ENCODE measurements at regions not wholly inside any gene's neighbourhood (a gene's known extent, or its start where the extent isn't known, plus 50 kb on each side); places are given as distances from the start of the nearest gene placed in this dataset.

DNA sequence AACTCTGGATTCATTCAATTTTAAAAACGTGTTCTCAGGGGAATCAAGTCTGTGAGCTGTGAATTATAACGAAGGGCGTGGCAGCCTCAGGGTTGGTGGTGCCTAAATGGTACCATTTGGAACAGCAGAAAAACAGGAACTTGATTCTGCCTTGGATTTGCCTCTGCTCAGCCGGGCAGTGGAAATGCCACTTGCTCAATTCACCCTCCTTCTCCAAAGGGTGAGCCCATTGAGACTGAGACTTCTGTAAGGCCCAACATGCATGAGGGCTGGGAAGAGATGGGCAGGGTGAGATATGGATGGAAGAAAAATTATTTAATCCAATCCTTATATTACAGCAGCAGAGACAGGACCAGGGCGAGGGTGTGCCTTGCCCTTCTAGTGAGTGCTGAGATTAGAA is 107.1 kb upstream of the HABP2 start:
- Histone ChIP-seq H3K4me1 (peaks cover 0 to 17% (median 7%) of the 10 kb centered on the region in 4 donors), H3K36me3 (no peaks in the 10 kb centered on the region), H3K4me3 (no peak overlapping the region), H3K27me3 (no peaks in the 10 kb centered on the region), H3K27ac (no peak overlapping the region), H3K9me3 (no peaks in the 10 kb centered on the region)
- intact Hi-C loops (cut with DNase I) = no loop called here
- TF ChIP-seq, protein P1, sequence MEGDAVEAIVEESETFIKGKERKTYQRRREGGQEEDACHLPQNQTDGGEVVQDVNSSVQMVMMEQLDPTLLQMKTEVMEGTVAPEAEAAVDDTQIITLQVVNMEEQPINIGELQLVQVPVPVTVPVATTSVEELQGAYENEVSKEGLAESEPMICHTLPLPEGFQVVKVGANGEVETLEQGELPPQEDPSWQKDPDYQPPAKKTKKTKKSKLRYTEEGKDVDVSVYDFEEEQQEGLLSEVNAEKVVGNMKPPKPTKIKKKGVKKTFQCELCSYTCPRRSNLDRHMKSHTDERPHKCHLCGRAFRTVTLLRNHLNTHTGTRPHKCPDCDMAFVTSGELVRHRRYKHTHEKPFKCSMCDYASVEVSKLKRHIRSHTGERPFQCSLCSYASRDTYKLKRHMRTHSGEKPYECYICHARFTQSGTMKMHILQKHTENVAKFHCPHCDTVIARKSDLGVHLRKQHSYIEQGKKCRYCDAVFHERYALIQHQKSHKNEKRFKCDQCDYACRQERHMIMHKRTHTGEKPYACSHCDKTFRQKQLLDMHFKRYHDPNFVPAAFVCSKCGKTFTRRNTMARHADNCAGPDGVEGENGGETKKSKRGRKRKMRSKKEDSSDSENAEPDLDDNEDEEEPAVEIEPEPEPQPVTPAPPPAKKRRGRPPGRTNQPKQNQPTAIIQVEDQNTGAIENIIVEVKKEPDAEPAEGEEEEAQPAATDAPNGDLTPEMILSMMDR (IDR thresholded peaks at IDR 0.05) = no peak
- TF ChIP-seq POLR2A (IDR thresholded peaks at IDR 0.05) = no peak
- WGBS (ENCODE audit: insufficient coverage, low coverage, low lambda C conversion rate, missing lambda C conversion rate) = 76% methylated on average over 5 of the region's 5 CpGs
- DNase-seq (no peak), ATAC-seq (no peak)

DNA sequence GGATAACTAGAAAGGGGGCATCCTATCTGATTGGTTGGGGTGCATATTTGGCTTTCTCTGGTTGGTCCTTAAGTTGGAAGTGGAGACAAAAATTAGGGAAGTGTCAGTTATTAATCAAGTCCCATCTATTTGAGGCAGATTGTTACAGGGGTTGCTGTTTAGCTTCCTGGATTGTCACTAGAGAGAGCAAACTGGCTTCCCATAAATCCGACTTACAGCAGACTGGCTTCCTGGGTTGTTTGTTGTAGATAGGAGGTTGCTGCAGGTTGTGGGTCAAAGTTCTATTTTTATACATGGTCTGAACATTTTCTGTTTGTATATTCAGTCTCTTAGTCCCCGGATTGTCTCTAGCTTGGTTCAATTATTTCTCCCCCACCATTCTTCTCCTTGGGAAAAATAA is 106.1 kb upstream of the HABP2 start:
- Histone ChIP-seq H3K4me1 (peaks cover 0 to 17% (median 7%) of the 10 kb centered on the region in 4 donors), H3K27ac (peak overlapping the region; percentile 45 to 78 (median 55)), H3K27me3 (no peaks in the 10 kb centered on the region), H3K36me3 (no peaks in the 10 kb centered on the region), H3K4me3 (no peak overlapping the region), H3K9me3 (no peaks in the 10 kb centered on the region)
- DNase-seq (no peak), ATAC-seq (peak; percentile 84 to 93 (median 89))
- TF ChIP-seq, protein P1 (IDR thresholded peaks at IDR 0.05) = no peak
- no peak for TF ChIP-seq POLR2A (IDR thresholded peaks at IDR 0.05)
- intact Hi-C loops (cut with DNase I) = no loop called here
- WGBS (ENCODE audit: insufficient coverage, low coverage, low lambda C conversion rate, missing lambda C conversion rate) = 19% methylated on average over 2 of the region's 2 CpGs

- Histone ChIP-seq H3K27ac (peak overlapping the region in 2 of 3 donors; percentile 45 to 78), H3K9me3 (no peaks in the 10 kb centered on the region), H3K4me1 (peaks cover 0 to 17% (median 7%) of the 10 kb centered on the region in 4 donors), H3K4me3 (no peak overlapping the region), H3K27me3 (no peaks in the 10 kb centered on the region), H3K36me3 (no peaks in the 10 kb centered on the region)
- no peak for DNase-seq
- WGBS (ENCODE audit: insufficient coverage, low coverage, low lambda C conversion rate, missing lambda C conversion rate) = 30% methylated on average over 1 of the region's 1 CpG
- TF ChIP-seq POLR2A (IDR thresholded peaks at IDR 0.05) = no peak
- TF ChIP-seq, protein P1 (IDR thresholded peaks at IDR 0.05) = no peak
- peak; percentile 20 to 45 (median 31) for ATAC-seq
- intact Hi-C loops (cut with DNase I) = no loop called here
Measured at GRCh38 chr10:113447278-113447677, 105.6 kb upstream of the HABP2 start.

DNA sequence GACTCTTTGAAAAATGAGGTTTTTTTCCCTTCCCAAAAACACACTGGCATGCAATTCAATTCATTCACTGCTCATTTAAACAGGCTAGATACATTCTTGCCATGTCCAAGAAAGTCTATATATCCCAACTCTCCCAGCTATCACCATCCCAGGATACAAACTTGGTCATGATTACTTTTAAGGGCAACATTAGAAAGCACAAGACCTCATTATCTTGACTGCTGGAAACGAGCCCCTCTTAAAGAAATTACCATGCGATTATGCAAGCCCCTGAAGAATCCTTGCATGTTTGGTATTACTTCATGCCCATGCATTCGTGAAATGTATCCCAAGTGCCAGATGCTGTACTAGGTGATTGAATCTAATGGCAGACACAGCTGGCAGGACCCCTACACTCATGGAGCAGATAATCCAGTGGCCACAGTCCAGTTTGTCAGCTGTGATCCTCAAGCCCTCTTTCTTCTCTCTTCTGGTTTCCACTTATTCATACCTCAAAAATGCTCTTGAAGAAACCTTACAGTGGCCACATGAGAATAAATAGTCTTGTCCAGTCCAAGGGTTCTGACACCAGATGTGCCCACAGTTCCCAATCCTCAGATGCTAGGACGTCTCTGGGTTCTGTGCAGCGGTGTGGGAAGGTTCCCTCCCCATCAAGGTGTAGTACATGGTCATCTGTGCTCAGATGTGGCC is 103.7 kb upstream of the HABP2 start:
- H3K27me3 ChIP-seq = no peaks in the 10 kb centered on the region
- TF ChIP-seq, protein P1 (IDR thresholded peaks at IDR 0.05) = no peak
- no peak for TF ChIP-seq POLR2A (IDR thresholded peaks at IDR 0.05)
- DNase-seq (no peak), ATAC-seq (no peak)
- H3K36me3 ChIP-seq = no peaks in the 10 kb centered on the region
- H3K27ac ChIP-seq = no peak overlapping the region
- H3K4me3 ChIP-seq = no peak overlapping the region
- intact Hi-C loops (cut with DNase I) = no loop called here
- H3K9me3 ChIP-seq = no peaks in the 10 kb centered on the region
- whole genome bisulfite sequencing (ENCODE audit: insufficient coverage, low coverage, low lambda C conversion rate, missing lambda C conversion rate) = 59% methylated on average over 4 of the region's 5 CpGs
- H3K4me1 ChIP-seq = peaks cover 0 to 17% (median 7%) of the 10 kb centered on the region in 4 donors

Data from right lobe of liver (tissue), 6 donors.